Activated naive CD4-positive, alpha-beta T cell treated with anti-CD3 and anti-CD28 coated beads, Interleukin-2, amount 50 U/mL, for 24 hours (primary cell): ENCODE measurements at regions not wholly inside any gene's neighbourhood (a gene's known extent, or its start where the extent isn't known, plus 50 kb on each side); places are given as distances from the start of the nearest gene placed in this dataset.

Experiments
- H3K27ac Mint-ChIP-seq: one replicate; pipeline ENCODE4 v1.8.0; 2021; ENCODE audit warnings: mild to moderate bottlenecking, mixed read lengths
- H3K27me3 Mint-ChIP-seq: one replicate; pipeline ENCODE4 v1.8.0; 2021; ENCODE audit warnings: mixed read lengths
- H3K36me3 Mint-ChIP-seq: one replicate; pipeline ENCODE4 v1.8.0; 2021; ENCODE audit warnings: mixed read lengths
- H3K4me1 Mint-ChIP-seq: one replicate; pipeline ENCODE4 v1.8.0; 2021; ENCODE audit warnings: mixed read lengths
- H3K4me3 Mint-ChIP-seq: one replicate; pipeline ENCODE4 v1.8.0; 2021; ENCODE audit warnings: mild to moderate bottlenecking, mixed read lengths
- H3K9me3 Mint-ChIP-seq: one replicate; pipeline ENCODE4 v1.8.0; 2021; ENCODE audit warnings: mixed read lengths

DNA sequence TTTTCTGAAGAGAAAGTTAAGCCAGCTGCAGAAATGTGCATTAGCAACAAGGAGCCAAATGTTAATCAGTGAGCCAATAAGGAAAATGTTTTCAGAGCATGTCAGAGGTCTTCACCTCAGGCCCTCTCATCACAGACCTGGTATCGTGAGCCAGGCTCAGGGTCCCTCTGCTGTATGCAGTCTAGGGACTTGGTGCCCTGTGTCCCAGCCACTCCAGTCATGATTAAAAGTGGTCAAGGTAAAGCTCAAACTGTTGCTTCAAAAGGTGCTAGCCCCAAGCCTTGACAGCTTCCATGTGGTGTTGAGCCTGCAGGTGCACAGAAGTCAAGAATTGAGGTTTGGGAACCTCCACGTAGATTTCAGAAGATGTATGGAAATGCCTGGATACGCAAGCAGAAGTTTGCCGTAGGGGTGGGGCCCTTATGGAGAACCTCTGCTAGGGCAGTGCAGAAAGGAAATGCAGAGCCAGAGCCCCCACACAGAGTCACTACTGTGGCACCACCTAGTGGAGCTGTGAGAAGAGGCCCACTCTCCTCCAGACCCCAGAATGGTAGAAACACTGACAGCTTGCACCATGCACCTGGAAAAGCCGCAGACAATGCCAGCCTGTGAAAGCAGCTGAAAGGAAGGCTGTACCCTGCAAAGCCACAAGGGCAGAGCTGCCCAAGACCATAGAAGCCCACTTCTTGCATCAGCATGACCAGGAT is 1128.7 kb downstream of the AMY1C start:
- Mint-ChIP-seq H3K27ac (no peak overlapping the region), H3K9me3 (peaks cover 6% of the 10 kb centered on the region), H3K4me1 (no peaks in the 10 kb centered on the region), H3K4me3 (no peak overlapping the region), H3K27me3 (no peaks in the 10 kb centered on the region), H3K36me3 (no peaks in the 10 kb centered on the region)

DNA sequence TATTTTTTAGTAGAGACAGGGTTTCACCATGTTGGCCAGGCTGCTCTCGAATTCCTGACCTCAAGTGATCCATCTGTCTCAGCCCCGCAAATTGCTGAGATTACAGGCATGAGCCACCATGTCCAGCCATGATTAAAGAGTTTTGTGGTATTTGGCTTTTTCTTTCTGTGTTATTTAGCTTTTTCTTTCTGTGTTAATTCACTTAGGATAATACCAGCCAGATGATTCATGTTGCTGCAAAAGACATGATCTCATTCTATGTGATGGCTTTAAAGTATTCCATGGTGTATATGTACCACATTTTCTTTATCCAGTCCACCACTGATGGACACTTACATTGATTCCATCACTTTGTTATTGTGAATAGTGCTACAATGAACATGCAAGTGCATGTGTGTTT is 1135.2 kb downstream of the AMY1C start:
- Mint-ChIP-seq H3K4me1 (no peaks in the 10 kb centered on the region), H3K4me3 (no peak overlapping the region), H3K27ac (no peak overlapping the region), H3K9me3 (peaks cover 7% of the 10 kb centered on the region), H3K27me3 (no peaks in the 10 kb centered on the region), H3K36me3 (no peaks in the 10 kb centered on the region)

- Mint-ChIP-seq H3K4me3 (no peak overlapping the region), H3K27me3 (no peaks in the 10 kb centered on the region), H3K4me1 (no peaks in the 10 kb centered on the region), H3K27ac (no peak overlapping the region), H3K36me3 (no peaks in the 10 kb centered on the region), H3K9me3 (peaks cover 8% of the 10 kb centered on the region)
These were observed 1155.6 kb downstream of the AMY1C start for GRCh38 chr1:104905322-104905721.

DNA sequence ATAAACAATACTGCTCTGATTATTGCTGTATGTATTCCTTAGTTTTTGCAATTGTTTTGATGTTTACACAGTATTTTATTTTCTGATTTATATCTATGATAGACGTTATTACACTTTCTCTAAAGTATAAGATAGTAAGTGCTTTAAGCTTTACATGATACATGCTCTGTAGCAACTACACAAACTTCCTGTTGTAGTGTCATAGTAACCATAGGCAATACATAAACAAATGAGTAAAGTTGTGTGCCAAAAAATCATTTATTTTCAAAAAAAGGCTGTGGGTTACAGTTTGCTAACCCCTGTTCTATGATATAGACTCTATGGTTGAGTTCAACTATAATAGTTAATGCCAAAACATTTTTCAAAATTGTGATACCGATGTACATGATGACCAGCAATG is 1156.4 kb downstream of the AMY1C start:
- H3K36me3 Mint-ChIP-seq: no peaks in the 10 kb centered on the region

GRCh38 chr1:104919188-104919587 is 1169.5 kb downstream of the AMY1C start:
- Mint-ChIP-seq H3K27ac (no peak overlapping the region), H3K27me3 (no peaks in the 10 kb centered on the region), H3K36me3 (no peaks in the 10 kb centered on the region), H3K4me3 (no peak overlapping the region), H3K4me1 (no peaks in the 10 kb centered on the region), H3K9me3 (peaks cover 4% of the 10 kb centered on the region)

More for the DNA sequence above, 1156.4 kb downstream of the AMY1C start:
- Mint-ChIP-seq H3K9me3 (peaks cover 8% of the 10 kb centered on the region), H3K4me3 (no peak overlapping the region), H3K27ac (no peak overlapping the region), H3K4me1 (no peaks in the 10 kb centered on the region), H3K27me3 (no peaks in the 10 kb centered on the region)

DNA sequence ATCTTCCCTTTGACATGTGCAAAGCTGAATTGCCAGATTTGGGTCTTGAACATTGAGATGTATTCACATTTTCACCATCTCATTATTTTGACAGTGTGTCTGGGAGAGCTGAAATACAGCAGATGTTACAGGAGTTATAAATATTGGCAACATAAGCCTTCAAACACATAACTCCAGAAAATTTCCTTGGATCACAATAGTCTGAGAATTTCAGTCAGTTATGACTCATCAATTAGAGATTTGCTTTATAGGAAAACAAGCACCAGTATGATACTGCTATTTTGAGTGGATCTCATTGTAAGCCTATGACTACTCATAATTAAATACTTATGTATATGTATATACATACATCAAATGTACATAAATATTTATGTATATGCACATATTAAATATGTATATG is 1171.8 kb downstream of the AMY1C start:
- Mint-ChIP-seq H3K27me3 (no peaks in the 10 kb centered on the region), H3K4me3 (no peak overlapping the region), H3K4me1 (no peaks in the 10 kb centered on the region), H3K36me3 (no peaks in the 10 kb centered on the region), H3K27ac (no peak overlapping the region), H3K9me3 (peaks cover 7% of the 10 kb centered on the region)

DNA sequence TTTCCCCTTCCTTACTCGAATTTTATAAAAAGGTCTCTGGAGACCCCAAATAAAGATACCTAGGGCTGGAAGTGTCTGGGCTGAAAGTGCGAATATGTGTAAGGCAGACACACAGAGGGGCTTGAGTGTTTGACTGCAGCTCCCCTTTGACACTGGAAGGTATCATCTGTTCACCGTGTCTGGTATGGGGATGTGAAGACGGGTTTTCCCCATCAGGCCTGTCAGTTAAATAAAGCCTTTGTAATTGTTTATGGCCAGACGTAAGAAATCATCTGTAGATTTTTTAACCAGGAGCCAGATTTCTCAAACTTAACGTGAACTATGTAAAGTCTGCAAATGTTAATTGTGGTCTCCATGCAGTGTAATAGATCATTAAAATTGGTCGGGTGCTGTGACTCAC is 1173.4 kb downstream of the AMY1C start:
- H3K9me3 Mint-ChIP-seq: peaks cover 10% of the 10 kb centered on the region
- no peak overlapping the region for H3K4me3 Mint-ChIP-seq
- H3K4me1 Mint-ChIP-seq: no peaks in the 10 kb centered on the region
- H3K27ac Mint-ChIP-seq: no peak overlapping the region
- H3K36me3 Mint-ChIP-seq: no peaks in the 10 kb centered on the region
- H3K27me3 Mint-ChIP-seq: no peaks in the 10 kb centered on the region

- Mint-ChIP-seq H3K36me3 (no peaks in the 10 kb centered on the region), H3K27ac (no peak overlapping the region), H3K4me1 (no peaks in the 10 kb centered on the region), H3K9me3 (peaks cover 20% of the 10 kb centered on the region), H3K4me3 (no peak overlapping the region), H3K27me3 (no peaks in the 10 kb centered on the region)
These were observed 1179.6 kb downstream of the AMY1C start for GRCh38 chr1:104929280-104929679.

- H3K4me3 Mint-ChIP-seq: no peak overlapping the region
- H3K4me1 Mint-ChIP-seq: no peaks in the 10 kb centered on the region
- peaks cover 14% of the 10 kb centered on the region for H3K9me3 Mint-ChIP-seq
- H3K36me3 Mint-ChIP-seq: no peaks in the 10 kb centered on the region
- no peak overlapping the region for H3K27ac Mint-ChIP-seq
- no peaks in the 10 kb centered on the region for H3K27me3 Mint-ChIP-seq
These were observed 1182.6 kb downstream of the AMY1C start for GRCh38 chr1:104932030-104932915.

GRCh38 chr1:104932949-104933679 is 1183.4 kb downstream of the AMY1C start:
- no peak overlapping the region for H3K27ac Mint-ChIP-seq
- no peaks in the 10 kb centered on the region for H3K36me3 Mint-ChIP-seq
- H3K27me3 Mint-ChIP-seq: no peaks in the 10 kb centered on the region
- no peak overlapping the region for H3K4me3 Mint-ChIP-seq
- H3K9me3 Mint-ChIP-seq: peaks cover 10% of the 10 kb centered on the region
- H3K4me1 Mint-ChIP-seq: no peaks in the 10 kb centered on the region

- no peaks in the 10 kb centered on the region for H3K27me3 Mint-ChIP-seq
- H3K4me3 Mint-ChIP-seq: no peak overlapping the region
These were observed 1184.1 kb downstream of the AMY1C start for GRCh38 chr1:104933846-104934245.

DNA sequence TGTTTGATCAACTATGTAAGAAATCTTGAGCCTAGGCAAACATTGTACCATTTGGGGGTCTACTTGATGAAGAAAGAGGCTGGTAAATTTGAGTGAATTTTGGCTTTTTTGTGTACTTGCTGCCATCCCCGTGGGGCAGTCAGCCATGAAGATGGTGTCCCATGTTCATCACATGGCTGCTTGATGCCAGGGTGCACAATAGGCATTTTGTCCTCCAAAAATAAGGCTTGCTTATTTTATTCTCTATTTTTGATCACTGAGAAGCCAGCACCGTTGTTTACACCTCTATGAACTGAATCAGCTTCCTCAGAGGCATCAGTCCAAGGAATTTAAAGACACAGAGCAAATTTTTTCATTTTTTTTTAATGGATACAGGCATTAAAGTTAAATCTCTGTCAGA is 1195.7 kb downstream of the AMY1C start:
- no peak overlapping the region for H3K4me3 Mint-ChIP-seq
- peaks cover 5% of the 10 kb centered on the region for H3K9me3 Mint-ChIP-seq
- no peaks in the 10 kb centered on the region for H3K4me1 Mint-ChIP-seq
- no peaks in the 10 kb centered on the region for H3K27me3 Mint-ChIP-seq
- H3K36me3 Mint-ChIP-seq: no peaks in the 10 kb centered on the region
- H3K27ac Mint-ChIP-seq: no peak overlapping the region

More at GRCh38 chr1:104933846-104934245, 1184.1 kb downstream of the AMY1C start:
- Mint-ChIP-seq H3K4me1 (no peaks in the 10 kb centered on the region), H3K36me3 (no peaks in the 10 kb centered on the region), H3K9me3 (peaks cover 9% of the 10 kb centered on the region), H3K27ac (no peak overlapping the region)

DNA sequence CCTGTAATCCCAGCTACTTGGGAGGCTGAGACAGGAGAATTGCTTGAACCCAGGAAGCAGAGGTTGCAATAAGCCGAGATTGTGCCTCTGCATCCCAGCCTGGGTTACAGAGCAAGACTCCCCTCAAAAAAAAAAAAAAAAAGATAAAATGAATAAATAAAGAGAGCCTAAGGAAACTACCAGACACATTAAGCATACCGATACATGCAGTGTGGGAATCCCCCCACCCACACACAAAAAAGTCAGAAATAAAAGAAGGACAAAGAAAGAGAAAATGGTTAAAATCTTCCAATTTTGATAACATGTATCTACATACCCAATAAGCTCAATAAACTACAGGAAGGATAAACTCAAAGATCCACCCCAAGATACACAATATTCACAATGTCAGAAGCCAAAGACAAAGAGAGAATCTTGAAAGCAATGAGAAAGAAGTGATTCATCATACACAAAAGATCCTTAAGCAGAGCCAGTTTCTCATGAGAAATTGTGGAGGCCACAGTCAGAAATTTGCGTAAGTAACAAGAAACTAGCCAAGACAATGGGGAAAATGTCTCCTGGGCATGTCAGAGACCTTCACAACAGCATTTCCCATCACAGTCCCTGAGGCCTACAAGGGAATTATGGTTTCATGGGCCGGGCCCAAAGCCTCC is 1197.0 kb downstream of the AMY1C start:
- Mint-ChIP-seq H3K4me3 (no peak overlapping the region), H3K36me3 (no peaks in the 10 kb centered on the region), H3K4me1 (no peaks in the 10 kb centered on the region), H3K27ac (no peak overlapping the region), H3K27me3 (no peaks in the 10 kb centered on the region), H3K9me3 (peaks cover 10% of the 10 kb centered on the region)

DNA sequence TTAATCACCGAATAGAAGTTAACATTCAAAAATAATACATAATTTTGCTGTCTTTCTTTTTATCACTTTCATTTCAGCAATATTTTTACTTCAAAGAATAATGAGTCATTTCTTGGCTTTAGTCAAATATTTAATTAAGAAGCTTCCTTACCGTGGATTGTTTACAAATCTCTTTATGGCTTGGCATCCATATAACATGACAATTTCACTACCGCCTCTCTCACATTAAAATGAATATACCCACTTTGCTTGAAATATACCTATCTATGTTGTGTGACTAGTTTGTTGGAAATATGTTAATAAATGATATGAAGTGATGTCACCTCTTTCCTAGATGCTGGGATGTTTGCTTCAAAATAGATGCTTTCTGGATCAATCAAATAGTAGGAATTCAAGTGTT is 1203.9 kb downstream of the AMY1C start:
- peaks cover 10% of the 10 kb centered on the region for H3K9me3 Mint-ChIP-seq
- no peak overlapping the region for H3K4me3 Mint-ChIP-seq
- H3K27ac Mint-ChIP-seq: no peak overlapping the region
- H3K27me3 Mint-ChIP-seq: no peaks in the 10 kb centered on the region
- no peaks in the 10 kb centered on the region for H3K36me3 Mint-ChIP-seq
- no peaks in the 10 kb centered on the region for H3K4me1 Mint-ChIP-seq

- peaks cover 19% of the 10 kb centered on the region for H3K9me3 Mint-ChIP-seq
- H3K4me3 Mint-ChIP-seq: no peak overlapping the region
- H3K27ac Mint-ChIP-seq: no peak overlapping the region
- H3K4me1 Mint-ChIP-seq: no peaks in the 10 kb centered on the region
- H3K36me3 Mint-ChIP-seq: no peaks in the 10 kb centered on the region
- H3K27me3 Mint-ChIP-seq: no peaks in the 10 kb centered on the region
These were observed 1223.8 kb downstream of the AMY1C start for GRCh38 chr1:104973516-104973915.
